Tibial nerve (tissue), 3 donors: ENCODE measurements at regions not wholly inside any gene's neighbourhood (a gene's known extent, or its start where the extent isn't known, plus 50 kb on each side); places are given as distances from the start of the nearest gene placed in this dataset.

ENCODE experiments used
- CTCF ChIP-seq, 5 experiments: fragments of 200-600 bp in 3 of 5; fragments of 450-650 bp in 2 of 5; sonication (generic) in 3 of 5; IDR thresholded peaks; one replicate each; pipeline ENCODE4 v1.5.1; 2016 to 2019; ENCODE audit warnings: antibody characterized with exemption in 5 of 5, mild to moderate bottlenecking in 3 of 5, moderate library complexity in 2 of 5
- POLR2A ChIP-seq, 2 donors: fragments of 450-650 bp; IDR thresholded peaks; one replicate each; pipeline ENCODE4 v1.6.1; 2017; ENCODE audit warnings: antibody characterized with exemption in 2 of 2, mild to moderate bottlenecking in 2 of 2, moderate library complexity in 2 of 2

- no peak for TF ChIP-seq CTCF (IDR thresholded peaks at IDR 0.05)
- no peak for TF ChIP-seq POLR2A (IDR thresholded peaks at IDR 0.05)
These were observed 339.2 kb downstream of the EN1 start for GRCh38 chr2:118508282-118508681.
